Fibroblast of the aortic adventitia (primary cell): ENCODE measurements at regions not wholly inside any gene's neighbourhood (a gene's known extent, or its start where the extent isn't known, plus 50 kb on each side); places are given as distances from the start of the nearest gene placed in this dataset.

Experiments
- DNase-seq: peaks from one replicate; pipeline ENCODE4 v3.0.0-alpha.2; 2010; ENCODE audit warnings: low read depth
- H3K4me3 ChIP-seq: 2 replicates; pipeline ENCODE4 v1.5.1; 2011; ENCODE audit warnings: low read depth, mild to moderate bottlenecking, control low read depth, low read length, moderate library complexity
- TF ChIP-seq, protein P1 (sequence below): IDR thresholded peaks from 2 replicates; pipeline ENCODE4 v1.5.1; 2011; ENCODE audit warnings: mild to moderate bottlenecking, low read length, control low read depth, inconsistent platforms; ENCODE audit not compliant: insufficient read depth

DNA sequence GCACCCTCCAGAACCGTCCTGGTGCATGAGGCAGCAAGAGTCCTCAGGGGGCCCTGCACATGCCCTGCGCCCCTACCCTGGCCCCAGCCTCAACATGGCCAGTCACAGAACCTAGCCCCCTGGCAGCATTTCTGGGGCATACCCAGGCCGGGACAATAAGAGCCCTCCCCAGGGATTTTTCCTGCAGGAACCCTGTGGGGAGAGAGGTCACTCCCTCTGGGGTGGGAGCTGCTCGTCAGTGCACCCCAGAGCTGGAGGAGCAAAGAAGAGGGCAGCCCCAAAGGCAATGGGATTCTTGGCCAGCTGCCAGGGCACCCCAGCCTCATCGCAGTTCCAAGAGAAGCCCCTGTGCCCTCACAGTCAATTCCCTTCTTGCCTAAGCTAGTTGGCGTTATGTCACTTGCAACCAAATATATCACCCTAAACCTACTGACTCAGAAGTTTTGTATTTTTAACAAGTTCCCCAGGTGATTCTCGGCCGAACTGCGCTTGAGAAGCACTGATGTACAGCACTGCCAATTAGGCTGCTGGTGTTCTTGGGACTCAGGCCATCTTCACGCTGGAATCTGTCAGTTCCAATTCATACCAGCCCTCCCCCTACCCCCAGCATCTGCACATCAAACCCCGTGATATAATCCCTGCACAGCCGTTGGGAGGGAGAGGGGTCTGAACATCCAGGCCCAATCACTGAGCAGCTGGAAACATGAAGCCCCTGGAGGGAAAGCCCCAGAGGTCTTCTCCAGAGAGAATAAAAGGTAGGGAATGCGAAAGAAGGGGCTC, 87.5 kb upstream of the PRR20G start:
- no peak overlapping the region for H3K4me3 ChIP-seq
- TF ChIP-seq, protein P1, sequence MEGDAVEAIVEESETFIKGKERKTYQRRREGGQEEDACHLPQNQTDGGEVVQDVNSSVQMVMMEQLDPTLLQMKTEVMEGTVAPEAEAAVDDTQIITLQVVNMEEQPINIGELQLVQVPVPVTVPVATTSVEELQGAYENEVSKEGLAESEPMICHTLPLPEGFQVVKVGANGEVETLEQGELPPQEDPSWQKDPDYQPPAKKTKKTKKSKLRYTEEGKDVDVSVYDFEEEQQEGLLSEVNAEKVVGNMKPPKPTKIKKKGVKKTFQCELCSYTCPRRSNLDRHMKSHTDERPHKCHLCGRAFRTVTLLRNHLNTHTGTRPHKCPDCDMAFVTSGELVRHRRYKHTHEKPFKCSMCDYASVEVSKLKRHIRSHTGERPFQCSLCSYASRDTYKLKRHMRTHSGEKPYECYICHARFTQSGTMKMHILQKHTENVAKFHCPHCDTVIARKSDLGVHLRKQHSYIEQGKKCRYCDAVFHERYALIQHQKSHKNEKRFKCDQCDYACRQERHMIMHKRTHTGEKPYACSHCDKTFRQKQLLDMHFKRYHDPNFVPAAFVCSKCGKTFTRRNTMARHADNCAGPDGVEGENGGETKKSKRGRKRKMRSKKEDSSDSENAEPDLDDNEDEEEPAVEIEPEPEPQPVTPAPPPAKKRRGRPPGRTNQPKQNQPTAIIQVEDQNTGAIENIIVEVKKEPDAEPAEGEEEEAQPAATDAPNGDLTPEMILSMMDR, result no peak
- no peak for DNase-seq

DNA sequence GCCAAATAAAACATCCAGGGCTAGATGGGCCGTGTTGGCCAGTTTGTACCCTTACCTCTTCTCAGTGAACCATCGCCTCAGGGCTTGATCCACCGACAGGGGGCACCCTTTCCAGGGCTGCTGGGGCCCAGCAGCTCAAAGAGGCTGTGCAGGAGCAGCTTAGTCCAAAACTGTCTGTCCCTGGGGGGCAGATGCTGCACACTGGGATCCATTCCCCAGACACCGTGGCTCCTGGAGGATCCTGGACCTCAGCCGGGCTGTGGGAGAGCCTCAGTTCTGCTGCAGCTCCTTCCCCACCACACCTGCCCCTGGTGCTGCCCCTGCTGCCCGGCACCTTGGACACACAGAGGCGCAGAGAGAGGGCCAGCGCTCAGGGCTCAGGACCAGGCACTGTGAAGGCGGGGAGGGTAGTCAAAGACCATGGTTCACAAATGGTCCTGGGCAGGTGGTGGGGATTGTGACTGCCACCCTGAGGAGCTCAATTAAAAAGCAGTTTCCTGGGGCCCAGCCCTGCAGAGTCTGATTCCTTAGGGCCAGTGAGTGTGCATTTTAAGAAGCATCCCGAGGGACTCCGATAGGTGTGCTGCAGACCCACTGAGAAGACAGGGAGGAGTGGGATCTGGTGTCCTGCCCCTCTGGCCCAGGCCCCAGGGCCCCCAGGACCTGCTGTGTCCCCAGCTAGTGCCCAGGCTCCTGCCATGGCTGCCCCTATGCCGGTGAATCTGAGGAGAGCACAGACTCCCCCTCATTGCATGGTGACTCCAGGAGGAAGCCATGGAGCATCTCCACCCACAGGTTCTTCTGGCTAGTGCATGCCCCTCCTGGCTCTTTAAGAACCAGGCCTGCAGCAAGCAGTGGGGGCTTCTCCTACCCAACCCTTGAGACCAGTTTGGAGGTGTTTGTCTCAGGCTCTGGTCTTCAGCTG, 86.5 kb upstream of the PRR20G start:
- TF ChIP-seq, protein P1, result peak; percentile 45
- H3K4me3 ChIP-seq, result no peak overlapping the region
- DNase-seq, result peak; percentile 1

DNA sequence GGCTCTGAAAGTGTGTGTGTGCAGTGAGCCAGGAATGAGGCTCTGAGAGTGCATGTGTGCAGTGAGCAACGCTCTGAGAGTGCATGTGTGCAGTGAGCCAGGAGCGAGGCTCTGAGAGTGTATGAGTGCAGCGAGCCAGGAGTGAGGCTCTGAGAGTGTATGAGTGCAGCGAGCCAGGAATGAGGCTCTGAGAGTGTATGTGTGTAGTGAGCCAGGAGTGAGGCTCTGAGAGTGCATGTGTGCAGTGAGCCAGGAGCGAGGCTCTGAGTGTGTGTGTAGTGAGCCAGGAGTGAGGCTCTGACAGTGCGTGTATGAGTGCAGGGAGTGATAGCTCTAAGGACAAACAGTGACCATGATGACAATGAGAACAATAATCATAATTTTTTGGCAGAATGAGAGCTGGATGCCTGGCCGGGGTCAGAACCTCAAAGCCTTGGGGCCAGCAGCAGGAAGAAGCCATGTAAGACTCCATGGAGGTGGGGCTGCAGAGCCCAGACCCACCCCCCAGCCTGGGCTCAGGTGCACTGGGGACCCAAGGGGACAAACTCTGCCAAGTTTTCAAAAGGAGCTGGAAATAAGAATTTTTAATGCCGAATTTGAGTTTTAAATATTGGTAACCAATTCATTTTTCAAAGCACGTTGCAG, 85.7 kb upstream of the PRR20G start:
- TF ChIP-seq, protein P1, result no peak
- no peak for DNase-seq
- H3K4me3 ChIP-seq, result no peak overlapping the region

DNA sequence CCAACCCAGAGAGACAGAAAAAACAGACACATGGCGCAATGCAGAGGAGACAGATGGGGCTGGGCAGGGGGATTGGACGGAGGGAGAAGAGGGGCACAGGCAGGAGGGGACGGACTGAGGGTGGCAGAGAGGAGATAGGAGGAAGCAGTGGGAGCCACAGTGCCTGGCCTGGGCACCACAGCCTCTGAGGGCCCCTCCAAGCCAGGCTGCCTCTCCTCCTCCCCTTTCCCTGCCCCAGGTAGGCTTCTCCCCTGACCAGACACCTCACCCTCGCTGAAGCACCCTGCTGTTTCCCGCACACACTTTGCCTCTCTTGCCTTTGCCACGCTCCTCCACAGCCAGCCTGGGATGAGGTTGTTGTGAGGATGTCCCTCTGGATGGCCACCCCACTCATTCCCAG, 84.0 kb upstream of the PRR20G start:
- TF ChIP-seq, protein P1, result no peak
- DNase-seq, result no peak
- no peak overlapping the region for H3K4me3 ChIP-seq

DNA sequence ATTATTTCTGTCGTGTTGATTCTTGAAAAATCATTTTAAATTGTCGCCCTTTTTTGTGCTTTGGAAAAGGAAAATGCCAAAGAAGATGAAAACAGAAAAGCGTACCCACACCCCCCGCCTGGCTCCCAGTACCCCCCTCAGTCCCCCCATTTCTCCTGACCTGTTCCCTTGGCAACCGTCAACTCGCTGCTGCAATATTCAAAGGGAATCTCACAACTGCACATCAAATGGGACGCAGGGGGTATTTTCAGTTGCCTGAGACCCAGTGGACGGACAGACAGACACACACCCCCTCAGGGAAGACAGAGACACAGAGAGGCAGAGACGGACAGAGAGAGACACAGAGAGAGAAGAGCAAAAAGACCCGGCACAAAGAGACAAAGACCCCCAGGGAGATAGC, 83.5 kb upstream of the PRR20G start:
- no peak for DNase-seq
- TF ChIP-seq, protein P1, result no peak
- no peak overlapping the region for H3K4me3 ChIP-seq

DNA sequence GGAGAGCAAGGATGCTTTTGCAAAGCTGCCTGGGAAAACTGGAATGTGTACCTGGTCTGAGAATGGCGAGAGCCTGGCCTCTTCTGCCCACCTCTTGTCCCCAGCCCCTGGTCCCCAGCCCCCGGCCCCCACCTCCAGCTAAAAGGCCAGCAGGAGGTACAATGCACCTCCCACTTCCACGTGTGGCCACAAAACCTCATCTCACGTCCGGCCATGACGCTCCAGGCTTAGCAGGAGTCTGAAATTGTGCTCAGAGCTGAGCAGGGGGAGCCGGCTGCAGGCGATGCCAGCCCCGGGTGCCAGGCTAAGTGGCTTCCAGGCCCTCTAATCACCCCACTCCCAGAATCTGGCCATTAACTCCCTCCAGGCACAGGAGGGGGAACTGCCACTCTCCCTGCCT, 83.1 kb upstream of the PRR20G start:
- TF ChIP-seq, protein P1, result no peak
- H3K4me3 ChIP-seq, result no peak overlapping the region
- DNase-seq, result no peak
